A549 (cell line): ENCODE measurements at regions not wholly inside any gene's neighbourhood (a gene's known extent, or its start where the extent isn't known, plus 50 kb on each side); places are given as distances from the start of the nearest gene placed in this dataset.

Experiments
- EP300 ChIP-seq, 2 experiments: fragments of >200 bp; sonication (Bioruptor Twin); formaldehyde crosslinking; IDR thresholded peaks; 2 replicates in 1 of 2; 3 replicates in 1 of 2; pipeline ENCODE4 v1.6.1; 2016 to 2017
- JUNB ChIP-seq: fragments of >200 bp; sonication (Bioruptor Twin); formaldehyde crosslinking; IDR thresholded peaks from 2 replicates; pipeline ENCODE4 v1.6.1; 2016
- MAZ ChIP-seq: fragments of 150-350 bp; IDR thresholded peaks from 2 replicates; pipeline ENCODE4 v1.6.1; 2014; ENCODE audit warnings: antibody characterized with exemption, low read depth, low read length, borderline replicate concordance
- POLR2A ChIP-seq: IDR thresholded peaks from 2 replicates; pipeline ENCODE4 v1.6.1; 2012; ENCODE audit warnings: mild to moderate bottlenecking, low read length
- RAD21 ChIP-seq, 2 experiments: fragments of >200 bp in 1 of 2; sonication (Bioruptor Twin) in 1 of 2; formaldehyde crosslinking in 1 of 2; IDR thresholded peaks in 1 of 2; conservative IDR thresholded peaks in 1 of 2; 2 replicates in 1 of 2; 3 replicates in 1 of 2; pipeline ENCODE4 v1.6.1; 2012 to 2018; ENCODE audit warnings: inconsistent platforms in 1 of 2
- RFX5 ChIP-seq: fragments of 450-650 bp; IDR thresholded peaks from 2 replicates; pipeline ENCODE4 v1.7.1; 2014; ENCODE audit warnings: antibody characterized with exemption, mild to moderate bottlenecking, moderate library complexity
- TF ChIP-seq, protein P1 (sequence below): fragments of >200 bp; sonication (Bioruptor Twin); formaldehyde crosslinking; IDR thresholded peaks from 3 replicates; pipeline ENCODE4 v1.5.1; 2016
- TF ChIP-seq, protein P2 (sequence below): fragments of 200-600 bp; sonication (generic); IDR thresholded peaks from 2 replicates; pipeline ENCODE4 v1.6.1; 2016; ENCODE audit warnings: antibody characterized with exemption, mild to moderate bottlenecking, moderate library complexity

DNA sequence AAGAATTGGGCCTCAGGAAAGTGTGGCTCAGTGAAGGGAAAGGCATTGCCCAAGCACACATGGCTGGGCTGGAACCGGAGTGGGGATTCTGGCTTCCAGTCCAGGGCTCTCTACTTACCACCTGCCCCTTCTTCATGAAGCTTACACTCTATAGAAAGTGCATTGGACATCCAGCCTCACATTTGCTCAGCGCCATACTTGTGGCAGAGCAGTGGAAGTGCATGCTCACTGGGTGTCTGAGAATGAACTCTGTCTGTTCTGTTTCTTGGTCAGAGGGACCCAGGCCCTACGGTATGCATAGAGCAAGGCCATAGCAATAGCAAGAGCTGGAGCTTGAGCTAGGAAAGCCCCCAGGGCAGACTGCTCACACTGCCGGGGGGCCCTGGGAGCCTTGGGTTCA, 1253.5 kb downstream of the TYW1 start:
- TF ChIP-seq, protein P1, sequence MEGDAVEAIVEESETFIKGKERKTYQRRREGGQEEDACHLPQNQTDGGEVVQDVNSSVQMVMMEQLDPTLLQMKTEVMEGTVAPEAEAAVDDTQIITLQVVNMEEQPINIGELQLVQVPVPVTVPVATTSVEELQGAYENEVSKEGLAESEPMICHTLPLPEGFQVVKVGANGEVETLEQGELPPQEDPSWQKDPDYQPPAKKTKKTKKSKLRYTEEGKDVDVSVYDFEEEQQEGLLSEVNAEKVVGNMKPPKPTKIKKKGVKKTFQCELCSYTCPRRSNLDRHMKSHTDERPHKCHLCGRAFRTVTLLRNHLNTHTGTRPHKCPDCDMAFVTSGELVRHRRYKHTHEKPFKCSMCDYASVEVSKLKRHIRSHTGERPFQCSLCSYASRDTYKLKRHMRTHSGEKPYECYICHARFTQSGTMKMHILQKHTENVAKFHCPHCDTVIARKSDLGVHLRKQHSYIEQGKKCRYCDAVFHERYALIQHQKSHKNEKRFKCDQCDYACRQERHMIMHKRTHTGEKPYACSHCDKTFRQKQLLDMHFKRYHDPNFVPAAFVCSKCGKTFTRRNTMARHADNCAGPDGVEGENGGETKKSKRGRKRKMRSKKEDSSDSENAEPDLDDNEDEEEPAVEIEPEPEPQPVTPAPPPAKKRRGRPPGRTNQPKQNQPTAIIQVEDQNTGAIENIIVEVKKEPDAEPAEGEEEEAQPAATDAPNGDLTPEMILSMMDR, result no peak
- TF ChIP-seq RFX5 (no peak), MAZ (no peak), POLR2A (no peak), EP300 (IDR thresholded peaks at IDR 0.05) (no peak), RAD21 (conservative IDR thresholded peaks at IDR 0.05 in 1 of 2, IDR thresholded peaks at IDR 0.05 in 1 of 2) (no peak), JUNB (no peak)
- TF ChIP-seq, protein P2, sequence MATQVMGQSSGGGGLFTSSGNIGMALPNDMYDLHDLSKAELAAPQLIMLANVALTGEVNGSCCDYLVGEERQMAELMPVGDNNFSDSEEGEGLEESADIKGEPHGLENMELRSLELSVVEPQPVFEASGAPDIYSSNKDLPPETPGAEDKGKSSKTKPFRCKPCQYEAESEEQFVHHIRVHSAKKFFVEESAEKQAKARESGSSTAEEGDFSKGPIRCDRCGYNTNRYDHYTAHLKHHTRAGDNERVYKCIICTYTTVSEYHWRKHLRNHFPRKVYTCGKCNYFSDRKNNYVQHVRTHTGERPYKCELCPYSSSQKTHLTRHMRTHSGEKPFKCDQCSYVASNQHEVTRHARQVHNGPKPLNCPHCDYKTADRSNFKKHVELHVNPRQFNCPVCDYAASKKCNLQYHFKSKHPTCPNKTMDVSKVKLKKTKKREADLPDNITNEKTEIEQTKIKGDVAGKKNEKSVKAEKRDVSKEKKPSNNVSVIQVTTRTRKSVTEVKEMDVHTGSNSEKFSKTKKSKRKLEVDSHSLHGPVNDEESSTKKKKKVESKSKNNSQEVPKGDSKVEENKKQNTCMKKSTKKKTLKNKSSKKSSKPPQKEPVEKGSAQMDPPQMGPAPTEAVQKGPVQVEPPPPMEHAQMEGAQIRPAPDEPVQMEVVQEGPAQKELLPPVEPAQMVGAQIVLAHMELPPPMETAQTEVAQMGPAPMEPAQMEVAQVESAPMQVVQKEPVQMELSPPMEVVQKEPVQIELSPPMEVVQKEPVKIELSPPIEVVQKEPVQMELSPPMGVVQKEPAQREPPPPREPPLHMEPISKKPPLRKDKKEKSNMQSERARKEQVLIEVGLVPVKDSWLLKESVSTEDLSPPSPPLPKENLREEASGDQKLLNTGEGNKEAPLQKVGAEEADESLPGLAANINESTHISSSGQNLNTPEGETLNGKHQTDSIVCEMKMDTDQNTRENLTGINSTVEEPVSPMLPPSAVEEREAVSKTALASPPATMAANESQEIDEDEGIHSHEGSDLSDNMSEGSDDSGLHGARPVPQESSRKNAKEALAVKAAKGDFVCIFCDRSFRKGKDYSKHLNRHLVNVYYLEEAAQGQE, result no peak
